Astrocyte (in vitro differentiated cells and primary cell): ENCODE measurements at regions not wholly inside any gene's neighbourhood (a gene's known extent, or its start where the extent isn't known, plus 50 kb on each side); places are given as distances from the start of the nearest gene placed in this dataset.

Source experiments
- EZH2 ChIP-seq: IDR thresholded peaks from 2 replicates; pipeline ENCODE4 v1.6.1; 2012; ENCODE audit warnings: mild to moderate bottlenecking, low read length, inconsistent platforms; ENCODE audit not compliant: insufficient read depth
- TF ChIP-seq, protein P1 (sequence below): IDR thresholded peaks from 2 replicates; pipeline ENCODE4 v1.5.1; 2011; ENCODE audit warnings: low read depth, mild to moderate bottlenecking, inconsistent platforms, low read length, moderate library complexity; ENCODE audit not compliant: insufficient read depth

- TF ChIP-seq, protein P1, sequence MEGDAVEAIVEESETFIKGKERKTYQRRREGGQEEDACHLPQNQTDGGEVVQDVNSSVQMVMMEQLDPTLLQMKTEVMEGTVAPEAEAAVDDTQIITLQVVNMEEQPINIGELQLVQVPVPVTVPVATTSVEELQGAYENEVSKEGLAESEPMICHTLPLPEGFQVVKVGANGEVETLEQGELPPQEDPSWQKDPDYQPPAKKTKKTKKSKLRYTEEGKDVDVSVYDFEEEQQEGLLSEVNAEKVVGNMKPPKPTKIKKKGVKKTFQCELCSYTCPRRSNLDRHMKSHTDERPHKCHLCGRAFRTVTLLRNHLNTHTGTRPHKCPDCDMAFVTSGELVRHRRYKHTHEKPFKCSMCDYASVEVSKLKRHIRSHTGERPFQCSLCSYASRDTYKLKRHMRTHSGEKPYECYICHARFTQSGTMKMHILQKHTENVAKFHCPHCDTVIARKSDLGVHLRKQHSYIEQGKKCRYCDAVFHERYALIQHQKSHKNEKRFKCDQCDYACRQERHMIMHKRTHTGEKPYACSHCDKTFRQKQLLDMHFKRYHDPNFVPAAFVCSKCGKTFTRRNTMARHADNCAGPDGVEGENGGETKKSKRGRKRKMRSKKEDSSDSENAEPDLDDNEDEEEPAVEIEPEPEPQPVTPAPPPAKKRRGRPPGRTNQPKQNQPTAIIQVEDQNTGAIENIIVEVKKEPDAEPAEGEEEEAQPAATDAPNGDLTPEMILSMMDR = no peak
- TF ChIP-seq EZH2 = no peak
Measured at GRCh38 chr13:30362869-30363268, 55.5 kb upstream of the KATNAL1 start.
